Smooth muscle cell (in vitro differentiated cells): ENCODE measurements at regions not wholly inside any gene's neighbourhood (a gene's known extent, or its start where the extent isn't known, plus 50 kb on each side); places are given as distances from the start of the nearest gene placed in this dataset.

Source experiments
- DNase-seq: peaks from one replicate; lab custom pipeline; 2025; ENCODE audit not compliant: unreplicated experiment; lab: John Stamatoyannopoulos, UW
- H2AFZ ChIP-seq: fragments of 200-600 bp; sonication (generic); 2 replicates; pipeline ENCODE4 v1.6.0; 2016; ENCODE audit warnings: antibody characterized with exemption, low read depth, mild to moderate bottlenecking
- H3F3A ChIP-seq: fragments of 200-600 bp; sonication (generic); 2 replicates; pipeline ENCODE4 v1.6.0; 2017; ENCODE audit warnings: antibody characterized with exemption, low read depth
- H3K27ac ChIP-seq: fragments of 200-600 bp; sonication (generic); 2 replicates; pipeline ENCODE4 v1.5.1; 2016; ENCODE audit warnings: low read depth, mild to moderate bottlenecking
- H3K27me3 ChIP-seq: fragments of 200-600 bp; sonication (generic); 2 replicates; pipeline ENCODE4 v1.6.1; 2016; ENCODE audit warnings: low read depth, mild to moderate bottlenecking
- H3K36me3 ChIP-seq: fragments of 200-600 bp; sonication (generic); 2 replicates; pipeline ENCODE4 v1.5.1; 2016; ENCODE audit warnings: low read depth
- H3K4me1 ChIP-seq: fragments of 200-600 bp; sonication (generic); 2 replicates; pipeline ENCODE4 v1.5.1; 2016; ENCODE audit warnings: low read depth
- H3K4me2 ChIP-seq: fragments of 200-600 bp; sonication (generic); 2 replicates; pipeline ENCODE4 v1.6.0; 2016; ENCODE audit warnings: mild to moderate bottlenecking
- H3K4me3 ChIP-seq: fragments of 200-600 bp; sonication (generic); 2 replicates; pipeline ENCODE4 v1.5.1; 2016; ENCODE audit warnings: mild to moderate bottlenecking
- H3K79me2 ChIP-seq: fragments of 200-600 bp; sonication (generic); 2 replicates; pipeline ENCODE4 v1.6.0; 2016; ENCODE audit warnings: low read depth, mild to moderate bottlenecking
- H3K9ac ChIP-seq: fragments of 200-600 bp; sonication (generic); 2 replicates; pipeline ENCODE4 v1.6.0; 2016; ENCODE audit warnings: low read depth
- H3K9me3 ChIP-seq: fragments of 200-600 bp; sonication (generic); replicated peaks from 2 replicates; pipeline ENCODE4 v1.5.1; 2016; ENCODE audit warnings: low read depth
- H4K20me1 ChIP-seq: fragments of 200-600 bp; sonication (generic); 2 replicates; pipeline ENCODE4 v1.6.0; 2016; ENCODE audit warnings: low read depth
- CTCF ChIP-seq: fragments of 200-600 bp; sonication (generic); IDR thresholded peaks from 2 replicates; pipeline ENCODE4 v1.5.1; 2017; ENCODE audit warnings: borderline replicate concordance, mild to moderate bottlenecking, antibody characterized with exemption; ENCODE audit not compliant: insufficient read depth, poor library complexity, severe bottlenecking
- WGBS: methylation state at CpG from one replicate; pipeline ENCODE4 v1.1.7; 2016; ENCODE audit warnings: low lambda C conversion rate; 5-methylcytosine and 5-hydroxymethylcytosine counted together

DNA sequence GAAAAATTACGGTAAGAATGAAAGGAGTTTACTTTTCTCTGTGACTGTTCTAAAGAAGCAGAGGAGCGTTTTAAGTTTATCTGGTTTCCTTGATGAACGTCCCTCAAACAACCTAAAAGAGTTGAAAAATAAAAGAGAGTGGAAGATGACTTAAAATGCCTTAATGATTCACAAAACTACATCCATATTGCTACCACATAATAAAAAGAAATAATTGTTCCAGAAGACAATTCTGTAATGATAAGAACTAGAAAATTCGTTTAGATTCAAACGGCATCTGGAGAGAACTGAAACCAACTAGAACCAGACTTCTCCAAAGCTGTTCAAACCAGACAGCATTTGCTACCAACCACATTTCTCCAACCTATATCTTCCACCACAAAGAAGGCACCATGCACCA, 68.1 kb downstream of the TEKT4 start:
- Histone ChIP-seq H3K79me2 (no peaks in the 10 kb centered on the region), H3K9ac (no peak overlapping the region), H3K36me3 (no peaks in the 10 kb centered on the region), H3K4me2 (no peak overlapping the region), H3K4me1 (no peaks in the 10 kb centered on the region), H3K27me3 (no peaks in the 10 kb centered on the region), H3K4me3 (no peak overlapping the region), H4K20me1 (no peaks in the 10 kb centered on the region), H3K27ac (no peak overlapping the region), H2AFZ (no peak overlapping the region), H3K9me3 (peaks cover 7% of the 10 kb centered on the region), H3F3A (no peaks in the 10 kb centered on the region)
- DNase-seq, result no peak
- no peak for TF ChIP-seq CTCF
- WGBS, result 64% methylated on average over 5 of the region's 5 CpGs

GRCh38 chr2:94947097-94948016, 76.1 kb downstream of the TEKT4 start:
- no peaks in the 10 kb centered on the region for H3K36me3 ChIP-seq
- no peak for TF ChIP-seq CTCF
- 90% methylated on average over 34 of the region's 34 CpGs for WGBS
- no peak for DNase-seq
- no peak overlapping the region for H3K4me2 ChIP-seq
- no peak overlapping the region for H3K4me3 ChIP-seq
- H3K27ac ChIP-seq, result no peak overlapping the region
- no peak overlapping the region for H3K9ac ChIP-seq
- peaks cover 2% of the 10 kb centered on the region for H3K9me3 ChIP-seq
- no peak overlapping the region for H2AFZ ChIP-seq
- no peaks in the 10 kb centered on the region for H3K79me2 ChIP-seq
- no peaks in the 10 kb centered on the region for H3K4me1 ChIP-seq
- H4K20me1 ChIP-seq, result no peaks in the 10 kb centered on the region
- no peaks in the 10 kb centered on the region for H3F3A ChIP-seq
- H3K27me3 ChIP-seq, result no peaks in the 10 kb centered on the region

DNA sequence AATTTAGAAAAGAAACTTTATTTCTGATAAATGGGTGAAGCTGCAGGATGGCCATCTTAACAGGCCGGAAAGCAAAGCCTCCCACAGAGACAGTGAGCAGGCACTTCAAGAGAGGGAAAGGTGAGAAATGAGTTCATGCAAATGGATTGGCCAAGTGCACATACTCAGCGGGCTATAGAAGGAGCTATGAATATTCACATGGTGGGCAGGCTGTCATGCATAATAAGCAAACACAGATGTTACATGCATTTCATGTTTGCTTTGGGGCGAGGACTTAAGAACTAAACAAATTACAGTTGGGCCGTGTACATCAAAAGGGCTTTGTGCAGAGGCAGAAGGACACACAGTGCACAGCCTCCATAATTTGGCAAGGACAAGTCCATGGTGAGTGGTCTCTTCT, 69.8 kb upstream of the MAL start:
- no peak overlapping the region for H3K4me3 ChIP-seq
- H3K9me3 ChIP-seq, result no peaks in the 10 kb centered on the region
- no peak overlapping the region for H3K9ac ChIP-seq
- H3K4me2 ChIP-seq, result no peak overlapping the region
- no peaks in the 10 kb centered on the region for H4K20me1 ChIP-seq
- H3K27me3 ChIP-seq, result no peaks in the 10 kb centered on the region
- no peak for TF ChIP-seq CTCF
- H2AFZ ChIP-seq, result no peak overlapping the region
- no peaks in the 10 kb centered on the region for H3K36me3 ChIP-seq
- H3K4me1 ChIP-seq, result no peaks in the 10 kb centered on the region
- no peaks in the 10 kb centered on the region for H3F3A ChIP-seq
- no peak overlapping the region for H3K27ac ChIP-seq
- no peak for DNase-seq
- 74% methylated on average over 4 of the region's 4 CpGs for WGBS
- H3K79me2 ChIP-seq, result no peaks in the 10 kb centered on the region

- H3K36me3 ChIP-seq, result no peaks in the 10 kb centered on the region
- no peaks in the 10 kb centered on the region for H4K20me1 ChIP-seq
- no peak for DNase-seq
- H3K79me2 ChIP-seq, result no peaks in the 10 kb centered on the region
- no peak overlapping the region for H3K4me3 ChIP-seq
- no peak overlapping the region for H3K27ac ChIP-seq
- H3K4me2 ChIP-seq, result no peak overlapping the region
- H3F3A ChIP-seq, result no peaks in the 10 kb centered on the region
- no peak overlapping the region for H3K9ac ChIP-seq
- H3K9me3 ChIP-seq, result no peaks in the 10 kb centered on the region
- WGBS, result 24% methylated on average over 6 of the region's 6 CpGs
- no peaks in the 10 kb centered on the region for H3K27me3 ChIP-seq
- TF ChIP-seq CTCF, result peak; percentile 22
- H2AFZ ChIP-seq, result no peak overlapping the region
- H3K4me1 ChIP-seq, result no peaks in the 10 kb centered on the region
Observed at GRCh38 chr2:94956797-94957391, 68.6 kb upstream of the MAL start.
